ENCODE measurements at regions not wholly inside any gene's neighbourhood (a gene's known extent, or its start where the extent isn't known, plus 50 kb on each side); places are given as distances from the start of the nearest gene placed in this dataset.

GRCh38 chr20:47862574-47863240 is 77.4 kb upstream of the SULF2 start:
- peaks cover 16% of the 10 kb centered on the region; the same call in 1 of the 2 replicates for H3K27me3 ChIP-seq (ENCODE audit: control insufficient read depth, low read length)
- H3F3A ChIP-seq (ENCODE audit: control insufficient read depth, insufficient read depth): no peaks in the 10 kb centered on the region
- no peaks in the 10 kb centered on the region for H4K20me1 ChIP-seq (ENCODE audit: control insufficient read depth, insufficient read depth, low read depth, low read length)
- TF ChIP-seq CTCF (IDR thresholded peaks at IDR 0.05; ENCODE audit: low read depth, low read length, poor library complexity, severe bottlenecking) (no peak), EZH2phosphoT487 (IDR thresholded peaks at IDR 0.05; ENCODE audit: borderline replicate concordance, low read length) (no peak)
- H3K9me2 ChIP-seq (replicated peaks; ENCODE audit: control insufficient read depth, low read length): no peaks in the 10 kb centered on the region
- H3K9me3 ChIP-seq (ENCODE audit: control insufficient read depth, insufficient read depth, low read length): no peaks in the 10 kb centered on the region
- H3K27ac ChIP-seq (ENCODE audit: low read depth, low read length): no peak overlapping the region
- H3K4me2 ChIP-seq (ENCODE audit: low read length): no peak overlapping the region
- no peaks in the 10 kb centered on the region for H3K36me3 ChIP-seq (ENCODE audit: control insufficient read depth, low read length)
- no peak overlapping the region for H3K4me3 ChIP-seq (ENCODE audit: low read length)
- H3K4me1 ChIP-seq (ENCODE audit: control insufficient read depth, low read length): no peaks in the 10 kb centered on the region
- no peaks in the 10 kb centered on the region for H3K79me2 ChIP-seq (ENCODE audit: control insufficient read depth, low read length)

GRCh38 chr20:47861116-47861515 is 75.8 kb upstream of the SULF2 start:
- no peaks in the 10 kb centered on the region for H3K9me3 ChIP-seq (ENCODE audit: control insufficient read depth, insufficient read depth, low read length)
- H3K4me1 ChIP-seq (ENCODE audit: control insufficient read depth, low read length): no peaks in the 10 kb centered on the region
- no peaks in the 10 kb centered on the region for H4K20me1 ChIP-seq (ENCODE audit: control insufficient read depth, insufficient read depth, low read depth, low read length)
- H3K4me2 ChIP-seq (ENCODE audit: low read length): no peak overlapping the region
- H3K79me2 ChIP-seq (ENCODE audit: control insufficient read depth, low read length): no peaks in the 10 kb centered on the region
- H3K9me2 ChIP-seq (replicated peaks; ENCODE audit: control insufficient read depth, low read length): no peaks in the 10 kb centered on the region
- no peak overlapping the region for H3K27ac ChIP-seq (ENCODE audit: low read depth, low read length)
- H3K36me3 ChIP-seq (ENCODE audit: control insufficient read depth, low read length): no peaks in the 10 kb centered on the region
- TF ChIP-seq CTCF (IDR thresholded peaks at IDR 0.05; ENCODE audit: low read depth, low read length, poor library complexity, severe bottlenecking) (no peak), EZH2phosphoT487 (IDR thresholded peaks at IDR 0.05; ENCODE audit: borderline replicate concordance, low read length) (no peak)
- H3K4me3 ChIP-seq (ENCODE audit: low read length): no peak overlapping the region
- no peaks in the 10 kb centered on the region for H3F3A ChIP-seq (ENCODE audit: control insufficient read depth, insufficient read depth)
- peaks cover 16% of the 10 kb centered on the region; the same call in 1 of the 2 replicates for H3K27me3 ChIP-seq (ENCODE audit: control insufficient read depth, low read length)

GRCh38 chr20:47860049-47860830 is 75.0 kb upstream of the SULF2 start:
- Histone ChIP-seq H3K4me1 (ENCODE audit: control insufficient read depth, low read length) (no peaks in the 10 kb centered on the region), H3K9me2 (replicated peaks; ENCODE audit: control insufficient read depth, low read length) (no peaks in the 10 kb centered on the region), H3K27me3 (ENCODE audit: control insufficient read depth, low read length) (peaks cover 16% of the 10 kb centered on the region; the same call in 1 of the 2 replicates), H3K4me3 (ENCODE audit: low read length) (no peak overlapping the region), H3K79me2 (ENCODE audit: control insufficient read depth, low read length) (no peaks in the 10 kb centered on the region), H3K9me3 (ENCODE audit: control insufficient read depth, insufficient read depth, low read length) (no peaks in the 10 kb centered on the region), H3K4me2 (ENCODE audit: low read length) (no peak overlapping the region), H3F3A (ENCODE audit: control insufficient read depth, insufficient read depth) (no peaks in the 10 kb centered on the region), H3K27ac (ENCODE audit: low read depth, low read length) (no peak overlapping the region), H3K36me3 (ENCODE audit: control insufficient read depth, low read length) (no peaks in the 10 kb centered on the region), H4K20me1 (ENCODE audit: control insufficient read depth, insufficient read depth, low read depth, low read length) (no peaks in the 10 kb centered on the region)
- TF ChIP-seq EZH2phosphoT487 (IDR thresholded peaks at IDR 0.05; ENCODE audit: borderline replicate concordance, low read length) (no peak), CTCF (IDR thresholded peaks at IDR 0.05; ENCODE audit: low read depth, low read length, poor library complexity, severe bottlenecking) (no peak)
